Mesenchymal stem cell (in vitro differentiated cells and primary cell): ENCODE measurements at regions not wholly inside any gene's neighbourhood (a gene's known extent, or its start where the extent isn't known, plus 50 kb on each side); places are given as distances from the start of the nearest gene placed in this dataset.

Experiments used
- DNase-seq: peaks from one replicate; pipeline ENCODE4 v3.0.0-alpha.2; 2013
- H2AFZ ChIP-seq: one replicate; pipeline ENCODE4 v1.6.1; 2013; ENCODE audit warnings: low read depth, mild to moderate bottlenecking, control low read depth, inconsistent platforms, low read length, moderate library complexity
- H2AK5ac ChIP-seq: 2 replicates; pipeline ENCODE4 v1.6.1; 2013; ENCODE audit warnings: low read length, moderate library complexity, mild to moderate bottlenecking, inconsistent platforms; ENCODE audit not compliant: severe bottlenecking
- H2BK120ac ChIP-seq: one replicate; pipeline ENCODE4 v1.6.1; 2013; ENCODE audit warnings: low read depth, mild to moderate bottlenecking, inconsistent platforms, low read length, moderate library complexity
- H2BK12ac ChIP-seq, 2 experiments: one replicate each; pipeline ENCODE4 v1.6.1; 2013; ENCODE audit warnings: inconsistent platforms in 2 of 2, low read length in 2 of 2, mild to moderate bottlenecking in 2 of 2, moderate library complexity in 2 of 2, control low read depth in 1 of 2
- H2BK15ac ChIP-seq: one replicate; pipeline ENCODE4 v1.6.1; 2013; ENCODE audit warnings: mild to moderate bottlenecking, low read depth, inconsistent platforms; ENCODE audit not compliant: poor library complexity, severe bottlenecking
- H2BK5ac ChIP-seq: 2 replicates; pipeline ENCODE4 v1.6.1; 2013; ENCODE audit warnings: low read depth, mild to moderate bottlenecking, low read length, control low read depth, inconsistent platforms; ENCODE audit not compliant: poor library complexity, severe bottlenecking
- H3K14ac ChIP-seq, 2 experiments: one replicate each; pipeline ENCODE4 v1.6.1; 2013; ENCODE audit warnings: inconsistent platforms in 2 of 2, low read length in 2 of 2, control low read depth in 1 of 2, mild to moderate bottlenecking in 1 of 2, moderate library complexity in 1 of 2
- H3K18ac ChIP-seq, 2 experiments: one replicate each; pipeline ENCODE4 v1.6.1; 2013; ENCODE audit warnings: inconsistent platforms in 2 of 2, low read length in 2 of 2, control low read depth in 1 of 2, low read depth in 1 of 2, mild to moderate bottlenecking in 1 of 2
- H3K23ac ChIP-seq, 2 experiments: one replicate each; pipeline ENCODE4 v1.6.1; 2013; ENCODE audit warnings: inconsistent platforms in 2 of 2, low read length in 2 of 2, mild to moderate bottlenecking in 2 of 2, moderate library complexity in 2 of 2, control low read depth in 1 of 2
- H3K27ac ChIP-seq: 2 replicates; pipeline ENCODE4 v1.5.1; 2013; ENCODE audit warnings: mild to moderate bottlenecking, moderate library complexity, low read length, control low read depth, inconsistent platforms; ENCODE audit not compliant: poor library complexity, severe bottlenecking
- H3K27me3 ChIP-seq, 2 experiments: 2 replicates each; pipeline versions ENCODE4 v1.6.1 to v1.7.0; 2013; ENCODE audit warnings: low read length in 2 of 2, mild to moderate bottlenecking in 2 of 2, moderate library complexity in 2 of 2, control low read depth in 1 of 2, inconsistent platforms in 1 of 2; ENCODE audit not compliant: control insufficient read depth in 1 of 2, insufficient read depth in 1 of 2
- H3K36me3 ChIP-seq, 2 experiments: 2 replicates each; pipeline versions ENCODE4 v1.6.1 to v1.7.0; 2013; ENCODE audit warnings: low read length in 2 of 2, control low read depth in 1 of 2, inconsistent platforms in 1 of 2, low read depth in 1 of 2, mild to moderate bottlenecking in 1 of 2; ENCODE audit not compliant: insufficient read depth in 2 of 2, control insufficient read depth in 1 of 2
- H3K4ac ChIP-seq, 2 experiments: one replicate each; pipeline ENCODE4 v1.6.1; 2013; ENCODE audit warnings: inconsistent platforms in 2 of 2, low read length in 2 of 2, mild to moderate bottlenecking in 2 of 2, moderate library complexity in 2 of 2, control low read depth in 1 of 2, low read depth in 1 of 2
- H3K4me1 ChIP-seq: 2 replicates; pipeline ENCODE4 v1.6.1; 2013; ENCODE audit warnings: low read depth, low read length, control low read depth; ENCODE audit not compliant: control insufficient read depth, insufficient read depth
- H3K4me2 ChIP-seq: 2 replicates; pipeline ENCODE4 v1.6.1; 2013; ENCODE audit warnings: low read length, mild to moderate bottlenecking, inconsistent platforms; ENCODE audit not compliant: poor library complexity, severe bottlenecking
- H3K4me3 ChIP-seq, 2 experiments: 2 replicates each; pipeline versions ENCODE4 v1.5.1 to v1.7.0; 2013; ENCODE audit warnings: low read length in 2 of 2, mild to moderate bottlenecking in 2 of 2, control low read depth in 1 of 2, low read depth in 1 of 2; ENCODE audit not compliant: insufficient read depth in 1 of 2
- H3K79me1 ChIP-seq: replicated peaks from 2 replicates; pipeline ENCODE4 v1.6.1; 2013; ENCODE audit warnings: mild to moderate bottlenecking, control low read depth, low read length, inconsistent platforms; ENCODE audit not compliant: poor library complexity, severe bottlenecking
- H3K9ac ChIP-seq: 2 replicates; pipeline ENCODE4 v1.7.0; 2013; ENCODE audit warnings: mild to moderate bottlenecking, low read length, moderate library complexity
- H3K9me3 ChIP-seq: 2 replicates; pipeline ENCODE4 v1.7.0; 2013; ENCODE audit warnings: mild to moderate bottlenecking, low read length; ENCODE audit not compliant: control insufficient read depth
- H4K8ac ChIP-seq: one replicate; pipeline ENCODE4 v1.6.1; 2013; ENCODE audit warnings: inconsistent platforms, mild to moderate bottlenecking, low read length, moderate library complexity
- H4K91ac ChIP-seq: one replicate; pipeline ENCODE4 v1.6.1; 2013; ENCODE audit warnings: mild to moderate bottlenecking, low read length, inconsistent platforms
- WGBS: methylation state at CpG from one replicate; pipeline ENCODE4 v1.1.7; 2013; ENCODE audit warnings: mixed read lengths; 5-methylcytosine and 5-hydroxymethylcytosine counted together

GRCh38 chr5:57727591-57727990 lies 245.0 kb upstream of the ACTBL2 start:
- H3K4me1 ChIP-seq, result no peaks in the 10 kb centered on the region
- no peak overlapping the region for H3K9ac ChIP-seq
- no peaks in the 10 kb centered on the region for H3K27me3 ChIP-seq
- no peak overlapping the region for H3K4me3 ChIP-seq
- DNase-seq, result no peak
- H3K18ac ChIP-seq, result no peak overlapping the region
- no peaks in the 10 kb centered on the region for H3K79me1 ChIP-seq
- H3K14ac ChIP-seq, result no peak overlapping the region
- H3K23ac ChIP-seq, result no peak overlapping the region
- H2AFZ ChIP-seq, result no peak overlapping the region
- no peak overlapping the region for H3K27ac ChIP-seq
- H2BK12ac ChIP-seq, result no peak overlapping the region
- H4K91ac ChIP-seq, result no peak overlapping the region
- no peaks in the 10 kb centered on the region for H3K9me3 ChIP-seq
- H2AK5ac ChIP-seq, result no peak overlapping the region
- H3K36me3 ChIP-seq, result no peaks in the 10 kb centered on the region
- H2BK120ac ChIP-seq, result no peak overlapping the region
- no peak overlapping the region for H2BK5ac ChIP-seq
- H4K8ac ChIP-seq, result no peak overlapping the region
- no peak overlapping the region for H3K4ac ChIP-seq
- H3K4me2 ChIP-seq, result no peak overlapping the region
- no peak overlapping the region for H2BK15ac ChIP-seq

- H3K4me2 ChIP-seq, result no peak overlapping the region
- H3K36me3 ChIP-seq, result no peaks in the 10 kb centered on the region
- H3K4me1 ChIP-seq, result no peaks in the 10 kb centered on the region
- H3K18ac ChIP-seq, result no peak overlapping the region
- H3K23ac ChIP-seq, result no peak overlapping the region
- H3K9ac ChIP-seq, result no peak overlapping the region
- no peak overlapping the region for H2AFZ ChIP-seq
- no peak overlapping the region for H3K27ac ChIP-seq
- no peak overlapping the region for H2BK120ac ChIP-seq
- H2AK5ac ChIP-seq, result no peak overlapping the region
- no peaks in the 10 kb centered on the region for H3K27me3 ChIP-seq
- DNase-seq, result no peak
- H2BK5ac ChIP-seq, result no peak overlapping the region
- no peak overlapping the region for H2BK12ac ChIP-seq
- H3K9me3 ChIP-seq, result no peaks in the 10 kb centered on the region
- no peak overlapping the region for H3K14ac ChIP-seq
- H4K91ac ChIP-seq, result no peak overlapping the region
- no peaks in the 10 kb centered on the region for H3K79me1 ChIP-seq
- H4K8ac ChIP-seq, result no peak overlapping the region
- H3K4me3 ChIP-seq, result no peak overlapping the region
- H3K4ac ChIP-seq, result no peak overlapping the region
- WGBS, result 97% methylated on average over 7 of the region's 7 CpGs
- H2BK15ac ChIP-seq, result no peak overlapping the region
These were observed 243.3 kb upstream of the ACTBL2 start for GRCh38 chr5:57725658-57726504.

- H3K9ac ChIP-seq, result no peak overlapping the region
- no peak overlapping the region for H3K23ac ChIP-seq
- H2AK5ac ChIP-seq, result no peak overlapping the region
- no peak overlapping the region for H3K18ac ChIP-seq
- no peak overlapping the region for H3K14ac ChIP-seq
- no peak overlapping the region for H3K4ac ChIP-seq
- H2AFZ ChIP-seq, result no peak overlapping the region
- H3K4me3 ChIP-seq, result no peak overlapping the region
- H2BK120ac ChIP-seq, result no peak overlapping the region
- WGBS, result 55% methylated on average over 2 of the region's 2 CpGs
- H3K79me1 ChIP-seq, result no peaks in the 10 kb centered on the region
- no peak overlapping the region for H3K4me2 ChIP-seq
- no peaks in the 10 kb centered on the region for H3K36me3 ChIP-seq
- H2BK15ac ChIP-seq, result no peak overlapping the region
- no peak overlapping the region for H3K27ac ChIP-seq
- no peak overlapping the region for H2BK5ac ChIP-seq
- no peaks in the 10 kb centered on the region for H3K27me3 ChIP-seq
- H4K8ac ChIP-seq, result no peak overlapping the region
- H3K9me3 ChIP-seq, result no peaks in the 10 kb centered on the region
- no peak for DNase-seq
- peaks cover 3% of the 10 kb centered on the region for H3K4me1 ChIP-seq
- no peak overlapping the region for H2BK12ac ChIP-seq
- no peak overlapping the region for H4K91ac ChIP-seq
These were observed 242.2 kb upstream of the ACTBL2 start for GRCh38 chr5:57724836-57725235.

GRCh38 chr5:57721226-57721625 lies 238.6 kb upstream of the ACTBL2 start:
- no peak overlapping the region for H3K4me3 ChIP-seq
- H2BK5ac ChIP-seq, result no peak overlapping the region
- no peaks in the 10 kb centered on the region for H3K36me3 ChIP-seq
- no peak for DNase-seq
- no peaks in the 10 kb centered on the region for H3K27me3 ChIP-seq
- no peak overlapping the region for H2BK15ac ChIP-seq
- peaks cover 3% of the 10 kb centered on the region for H3K4me1 ChIP-seq
- no peaks in the 10 kb centered on the region for H3K9me3 ChIP-seq
- no peak overlapping the region for H3K18ac ChIP-seq
- no peak overlapping the region for H3K14ac ChIP-seq
- H3K4me2 ChIP-seq, result no peak overlapping the region
- no peaks in the 10 kb centered on the region for H3K79me1 ChIP-seq
- H4K8ac ChIP-seq, result no peak overlapping the region
- H2AFZ ChIP-seq, result no peak overlapping the region
- H3K9ac ChIP-seq, result no peak overlapping the region
- no peak overlapping the region for H4K91ac ChIP-seq
- no peak overlapping the region for H3K27ac ChIP-seq
- H2AK5ac ChIP-seq, result no peak overlapping the region
- WGBS, result 100% methylated on average over 4 of the region's 4 CpGs
- H2BK120ac ChIP-seq, result no peak overlapping the region
- no peak overlapping the region for H3K23ac ChIP-seq
- H2BK12ac ChIP-seq, result peak overlapping the region in 1 of 2 experiments; percentile 28
- H3K4ac ChIP-seq, result no peak overlapping the region
